ENCODE measurements at regions not wholly inside any gene's neighbourhood (a gene's known extent, or its start where the extent isn't known, plus 50 kb on each side); places are given as distances from the start of the nearest gene placed in this dataset.
A peak's percentile ranks its signal among the peaks of the same experiment; 100 is the strongest.

- no peak for DNase-seq (ENCODE audit: low read depth)
- H3K4me3 ChIP-seq (ENCODE audit: low read depth, low read length), result no peak overlapping the region
- no peak for TF ChIP-seq CTCF (conservative IDR thresholded peaks at IDR 0.05; ENCODE audit: low read depth, low read length)
These were observed 123.1 kb upstream of the KCNJ6 start for GRCh38 chr21:38039369-38039768.

GRCh38 chr21:38039841-38040240 is 123.6 kb upstream of the KCNJ6 start:
- no peak for DNase-seq (ENCODE audit: low read depth)
- no peak for TF ChIP-seq CTCF (conservative IDR thresholded peaks at IDR 0.05; ENCODE audit: low read depth, low read length)
- no peak overlapping the region for H3K4me3 ChIP-seq (ENCODE audit: low read depth, low read length)

- TF ChIP-seq CTCF (conservative IDR thresholded peaks at IDR 0.05; ENCODE audit: low read depth, low read length), result no peak
- no peak overlapping the region for H3K4me3 ChIP-seq (ENCODE audit: low read depth, low read length)
- DNase-seq (ENCODE audit: low read depth), result no peak
These were observed 125.2 kb upstream of the KCNJ6 start for GRCh38 chr21:38041493-38041892.

- TF ChIP-seq CTCF (conservative IDR thresholded peaks at IDR 0.05; ENCODE audit: low read depth, low read length), result no peak
- peak; percentile 83 for DNase-seq (ENCODE audit: low read depth)
- H3K4me3 ChIP-seq (ENCODE audit: low read depth, low read length), result no peak overlapping the region
These were observed 126.0 kb upstream of the KCNJ6 start for GRCh38 chr21:38042246-38042645.

- no peak for DNase-seq (ENCODE audit: low read depth)
- TF ChIP-seq CTCF (conservative IDR thresholded peaks at IDR 0.05; ENCODE audit: low read depth, low read length), result no peak
- no peak overlapping the region for H3K4me3 ChIP-seq (ENCODE audit: low read depth, low read length)
These were observed 131.9 kb upstream of the KCNJ6 start for GRCh38 chr21:38048167-38048566.

- DNase-seq (ENCODE audit: low read depth), result no peak
- H3K4me3 ChIP-seq (ENCODE audit: low read depth, low read length), result no peak overlapping the region
- no peak for TF ChIP-seq CTCF (conservative IDR thresholded peaks at IDR 0.05; ENCODE audit: low read depth, low read length)
These were observed 138.1 kb upstream of the KCNJ6 start for GRCh38 chr21:38054334-38054733.

GRCh38 chr21:38056481-38056880 is 140.2 kb upstream of the KCNJ6 start:
- no peak for TF ChIP-seq CTCF (conservative IDR thresholded peaks at IDR 0.05; ENCODE audit: low read depth, low read length)
- no peak for DNase-seq (ENCODE audit: low read depth)
- H3K4me3 ChIP-seq (ENCODE audit: low read depth, low read length), result no peak overlapping the region

Measured in epithelial cell of proximal tubule (primary cell).